HG02759 (cell line): ENCODE measurements at regions not wholly inside any gene's neighbourhood (a gene's known extent, or its start where the extent isn't known, plus 50 kb on each side); places are given as distances from the start of the nearest gene placed in this dataset.

ENCODE experiments used
- ATAC-seq: cut with Tn5 transposase; IDR thresholded peaks from one replicate; pipeline ENCODE4 v1.9.1; 2021; ENCODE audit warnings: mild to moderate bottlenecking, moderate library complexity; ENCODE audit not compliant: unreplicated experiment

- ATAC-seq: no peak
Observed at GRCh38 chr1:68950036-68950435, 453.2 kb upstream of the DEPDC1 start.

GRCh38 chr1:68953311-68953710 lies 456.4 kb upstream of the DEPDC1 start:
- ATAC-seq: no peak

- no peak for ATAC-seq
Observed at GRCh38 chr1:68954841-68955240, 458.0 kb upstream of the DEPDC1 start.

- no peak for ATAC-seq
Observed at GRCh38 chr1:68955424-68955823, 458.5 kb upstream of the DEPDC1 start.

GRCh38 chr1:68958958-68959357 lies 462.1 kb upstream of the DEPDC1 start:
- no peak for ATAC-seq

GRCh38 chr1:68959461-68960030 lies 462.7 kb upstream of the DEPDC1 start:
- no peak for ATAC-seq

- no peak for ATAC-seq
Observed at GRCh38 chr1:68961143-68961542, 464.3 kb upstream of the DEPDC1 start.

GRCh38 chr1:68963353-68963752 lies 466.5 kb upstream of the DEPDC1 start:
- no peak for ATAC-seq

- ATAC-seq: peak; percentile 56
Observed at GRCh38 chr1:68969441-68969840, 472.6 kb upstream of the DEPDC1 start.

- no peak for ATAC-seq
Observed at GRCh38 chr1:68970571-68970970, 473.7 kb upstream of the DEPDC1 start.

- no peak for ATAC-seq
Observed at GRCh38 chr1:68973459-68974244, 476.8 kb upstream of the DEPDC1 start.

- ATAC-seq: no peak
Observed at GRCh38 chr1:68974447-68974846, 477.6 kb upstream of the DEPDC1 start.

GRCh38 chr1:68975212-68975933 lies 478.5 kb upstream of the DEPDC1 start:
- no peak for ATAC-seq

GRCh38 chr1:68976916-68977610 lies 480.2 kb upstream of the DEPDC1 start:
- ATAC-seq: no peak

GRCh38 chr1:68979891-68980290 lies 483.0 kb upstream of the DEPDC1 start:
- no peak for ATAC-seq

GRCh38 chr1:68984289-68984688 lies 487.4 kb upstream of the DEPDC1 start:
- ATAC-seq: no peak

- no peak for ATAC-seq
Observed at GRCh38 chr1:68994096-68994495, 497.2 kb upstream of the DEPDC1 start.

- ATAC-seq: no peak
Observed at GRCh38 chr1:69016468-69016867, 519.6 kb upstream of the DEPDC1 start.

- ATAC-seq: no peak
Observed at GRCh38 chr1:69029649-69030048, 532.8 kb upstream of the DEPDC1 start.

- ATAC-seq: no peak
Observed at GRCh38 chr1:69038379-69038778, 529.3 kb upstream of the LRRC7 start.

- ATAC-seq: no peak
Observed at GRCh38 chr1:69045572-69045971, 522.1 kb upstream of the LRRC7 start.
